ENCODE measurements at regions not wholly inside any gene's neighbourhood (a gene's known extent, or its start where the extent isn't known, plus 50 kb on each side); places are given as distances from the start of the nearest gene placed in this dataset.

- TF ChIP-seq SUZ12 (IDR thresholded peaks at IDR 0.05; ENCODE audit: low read depth, low read length) (no peak), FOXK1 (CRISPR knock-in tag; IDR thresholded peaks at IDR 0.05; ENCODE audit: borderline replicate concordance, low read depth) (no peak), KLF16 (CRISPR knock-in tag; IDR thresholded peaks at IDR 0.05) (no peak), FOXP1 (IDR thresholded peaks at IDR 0.05) (no peak), FOXP1 (CRISPR knock-in tag; IDR thresholded peaks at IDR 0.05) (no peak), CBX5 (CRISPR knock-in tag; IDR thresholded peaks at IDR 0.05; ENCODE audit: borderline replicate concordance) (no peak), FOSL2 (CRISPR knock-in tag; IDR thresholded peaks at IDR 0.05) (no peak), POLR2AphosphoS5 (IDR thresholded peaks at IDR 0.05; ENCODE audit: low read depth, low read length) (no peak), CTCF (CRISPR knock-in tag; IDR thresholded peaks at IDR 0.05) (no peak), MTA1 (CRISPR knock-in tag; IDR thresholded peaks at IDR 0.05; ENCODE audit: borderline replicate concordance) (no peak), MNT (IDR thresholded peaks at IDR 0.05) (no peak), MZF1 (CRISPR knock-in tag; IDR thresholded peaks at IDR 0.05; ENCODE audit: borderline replicate concordance) (no peak), CHD4 (IDR thresholded peaks at IDR 0.05; ENCODE audit: borderline replicate concordance, low read length) (no peak)
Observed at GRCh38 chr4:186881521-186882220, 158.0 kb upstream of the FAT1 start.
